Progenitor cell of endocrine pancreas (in vitro differentiated cells): ENCODE measurements at regions not wholly inside any gene's neighbourhood (a gene's known extent, or its start where the extent isn't known, plus 50 kb on each side); places are given as distances from the start of the nearest gene placed in this dataset.
A peak's percentile ranks its signal among the peaks of the same experiment; 100 is the strongest.

Experiments
- DNase-seq: peaks from one replicate; pipeline ENCODE4 v3.0.0; 2021; ENCODE audit warnings: low spot score; ENCODE audit not compliant: unreplicated experiment
- H3K27ac Mint-ChIP-seq: 2 replicates; pipeline ENCODE4 v1.8.0; 2021; ENCODE audit warnings: mild to moderate bottlenecking, moderate library complexity, mixed read lengths
- H3K27me3 Mint-ChIP-seq: 2 replicates; pipeline ENCODE4 v1.8.0; 2021; ENCODE audit warnings: mixed read lengths
- H3K36me3 Mint-ChIP-seq: 2 replicates; pipeline ENCODE4 v1.8.0; 2022; ENCODE audit warnings: mixed read lengths; ENCODE audit not compliant: insufficient read depth
- H3K4me1 Mint-ChIP-seq: 2 replicates; pipeline ENCODE4 v1.8.0; 2021; ENCODE audit warnings: low read depth, mixed read lengths
- H3K4me3 Mint-ChIP-seq: 2 replicates; pipeline ENCODE4 v1.8.0; 2021; ENCODE audit warnings: low read depth, mild to moderate bottlenecking, moderate library complexity, mixed read lengths
- H3K9me3 Mint-ChIP-seq: 2 replicates; pipeline ENCODE4 v1.8.0; 2021; ENCODE audit warnings: low read depth, mixed read lengths
- TF ChIP-seq, protein P1 (sequence below): fragments of 200-600 bp; sonication (generic); IDR thresholded peaks from one replicate; pipeline ENCODE4 v1.5.0; 2021; ENCODE audit warnings: antibody characterized with exemption, mild to moderate bottlenecking; ENCODE audit not compliant: unreplicated experiment

DNA sequence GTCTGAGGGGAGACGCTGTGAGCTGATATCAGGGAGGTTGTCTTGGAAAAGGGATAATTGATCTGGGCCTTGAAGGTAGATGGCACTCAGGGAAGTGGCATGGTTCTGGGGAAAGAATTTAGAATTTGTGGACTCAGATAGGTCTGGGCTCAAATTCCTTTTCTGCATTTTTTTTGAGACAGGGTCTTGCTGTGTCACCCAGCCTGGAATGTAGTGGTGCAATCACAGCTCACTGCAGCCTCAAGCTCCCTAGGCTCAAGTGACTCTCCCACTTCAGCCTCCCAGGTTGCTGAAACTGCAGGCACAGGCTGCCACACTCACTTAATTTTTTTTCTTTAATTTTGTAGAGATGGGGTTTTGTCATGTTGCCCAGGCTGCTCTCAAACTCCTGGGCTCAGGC is 98.1 kb upstream of the NCOR2 start:
- H3K27me3 Mint-ChIP-seq = peaks cover 34% of the 10 kb centered on the region
- no peak overlapping the region for H3K27ac Mint-ChIP-seq
- TF ChIP-seq, protein P1, sequence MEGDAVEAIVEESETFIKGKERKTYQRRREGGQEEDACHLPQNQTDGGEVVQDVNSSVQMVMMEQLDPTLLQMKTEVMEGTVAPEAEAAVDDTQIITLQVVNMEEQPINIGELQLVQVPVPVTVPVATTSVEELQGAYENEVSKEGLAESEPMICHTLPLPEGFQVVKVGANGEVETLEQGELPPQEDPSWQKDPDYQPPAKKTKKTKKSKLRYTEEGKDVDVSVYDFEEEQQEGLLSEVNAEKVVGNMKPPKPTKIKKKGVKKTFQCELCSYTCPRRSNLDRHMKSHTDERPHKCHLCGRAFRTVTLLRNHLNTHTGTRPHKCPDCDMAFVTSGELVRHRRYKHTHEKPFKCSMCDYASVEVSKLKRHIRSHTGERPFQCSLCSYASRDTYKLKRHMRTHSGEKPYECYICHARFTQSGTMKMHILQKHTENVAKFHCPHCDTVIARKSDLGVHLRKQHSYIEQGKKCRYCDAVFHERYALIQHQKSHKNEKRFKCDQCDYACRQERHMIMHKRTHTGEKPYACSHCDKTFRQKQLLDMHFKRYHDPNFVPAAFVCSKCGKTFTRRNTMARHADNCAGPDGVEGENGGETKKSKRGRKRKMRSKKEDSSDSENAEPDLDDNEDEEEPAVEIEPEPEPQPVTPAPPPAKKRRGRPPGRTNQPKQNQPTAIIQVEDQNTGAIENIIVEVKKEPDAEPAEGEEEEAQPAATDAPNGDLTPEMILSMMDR = no peak
- no peak for DNase-seq
- H3K4me3 Mint-ChIP-seq = no peak overlapping the region
- no peaks in the 10 kb centered on the region for H3K9me3 Mint-ChIP-seq
- H3K36me3 Mint-ChIP-seq = no peaks in the 10 kb centered on the region
- peaks cover 12% of the 10 kb centered on the region for H3K4me1 Mint-ChIP-seq

DNA sequence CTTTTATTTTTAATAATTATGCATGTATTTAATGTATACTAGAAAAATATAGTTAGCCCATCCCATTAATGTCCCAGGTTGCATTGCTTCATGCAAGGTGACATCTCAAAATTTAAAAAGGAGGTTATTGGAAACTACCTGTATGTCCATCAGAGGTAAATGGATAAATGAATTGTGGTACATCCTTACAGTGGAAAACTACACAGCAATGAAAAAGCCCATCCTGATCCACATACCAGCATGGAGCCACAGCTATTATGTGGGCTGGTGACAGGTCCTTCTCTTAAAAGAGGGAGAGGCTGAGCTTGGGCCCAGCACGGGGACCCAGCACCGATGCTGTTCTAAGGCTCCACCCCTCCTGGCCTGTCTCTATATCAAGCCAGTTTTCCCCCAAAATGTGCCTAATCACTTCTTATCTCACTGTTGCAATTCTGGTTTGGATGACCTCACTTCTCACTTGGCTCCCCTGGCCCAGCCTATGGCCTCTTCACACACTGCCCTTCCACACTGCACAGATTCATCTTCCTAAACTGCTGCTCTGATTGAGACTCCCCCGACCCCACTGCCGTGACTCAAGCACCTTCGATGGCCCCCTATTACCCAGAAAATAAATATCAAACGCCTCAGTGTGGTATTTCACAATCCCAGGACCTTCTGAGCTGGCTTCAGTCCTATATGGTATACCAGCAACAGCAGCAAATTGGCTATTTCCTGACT is 97.1 kb upstream of the NCOR2 start:
- no peak overlapping the region for H3K27ac Mint-ChIP-seq
- no peak overlapping the region for H3K4me3 Mint-ChIP-seq

GRCh38 chr12:124663771-124664366 is 96.5 kb upstream of the NCOR2 start:
- no peak for DNase-seq
- TF ChIP-seq, protein P1 = no peak
- Mint-ChIP-seq H3K9me3 (no peaks in the 10 kb centered on the region), H3K36me3 (no peaks in the 10 kb centered on the region), H3K4me1 (peaks cover 12% of the 10 kb centered on the region), H3K4me3 (no peak overlapping the region), H3K27me3 (peaks cover 36% of the 10 kb centered on the region), H3K27ac (peak overlapping the region; percentile 77)

More for the DNA sequence above, 97.1 kb upstream of the NCOR2 start:
- Mint-ChIP-seq H3K4me1 (peaks cover 12% of the 10 kb centered on the region), H3K27me3 (peaks cover 35% of the 10 kb centered on the region), H3K36me3 (no peaks in the 10 kb centered on the region), H3K9me3 (no peaks in the 10 kb centered on the region)
- TF ChIP-seq, protein P1 = no peak
- DNase-seq = no peak

DNA sequence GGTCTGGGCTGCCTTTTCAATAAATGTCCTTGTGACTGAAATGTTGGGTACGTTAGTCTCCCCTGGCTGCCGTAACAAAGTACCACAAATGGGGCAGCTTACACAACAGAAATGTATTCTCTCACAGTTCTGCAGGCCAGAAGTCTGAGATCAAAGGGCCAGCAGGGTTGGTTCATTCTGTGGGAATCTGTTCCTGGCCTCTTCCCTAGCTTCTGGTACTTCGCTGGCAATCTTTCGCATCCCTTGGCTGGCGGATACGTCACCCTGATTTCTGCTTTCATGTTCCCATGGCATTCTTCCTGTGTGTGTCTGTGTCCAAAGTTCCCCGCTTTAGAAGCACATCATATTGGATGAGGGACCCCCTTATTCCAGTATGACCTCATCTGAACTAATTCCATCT is 95.8 kb upstream of the NCOR2 start:
- Mint-ChIP-seq H3K4me1 (peaks cover 12% of the 10 kb centered on the region), H3K27me3 (peaks cover 34% of the 10 kb centered on the region), H3K4me3 (no peak overlapping the region), H3K9me3 (no peaks in the 10 kb centered on the region), H3K27ac (no peak overlapping the region), H3K36me3 (no peaks in the 10 kb centered on the region)
- no peak for DNase-seq
- TF ChIP-seq, protein P1 = no peak

GRCh38 chr12:124661341-124661740 is 93.9 kb upstream of the NCOR2 start:
- Mint-ChIP-seq H3K27me3 (peaks cover 38% of the 10 kb centered on the region), H3K27ac (no peak overlapping the region), H3K36me3 (no peaks in the 10 kb centered on the region), H3K4me3 (no peak overlapping the region), H3K4me1 (peaks cover 3% of the 10 kb centered on the region), H3K9me3 (no peaks in the 10 kb centered on the region)
- TF ChIP-seq, protein P1 = no peak
- no peak for DNase-seq
